HUES6 (cell line): ENCODE measurements at regions not wholly inside any gene's neighbourhood (a gene's known extent, or its start where the extent isn't known, plus 50 kb on each side); places are given as distances from the start of the nearest gene placed in this dataset.
"Not testable (repeated sequence)": the region's sequence is repeated elsewhere in the genome, so short reads cannot be mapped to it uniquely, and the experiment has no call there.

Experiments
- H3K27ac ChIP-seq: 2 replicates; pipeline ENCODE4 v1.7.0; 2013; ENCODE audit warnings: low read depth, mild to moderate bottlenecking, low read length, inconsistent platforms
- H3K27me3 ChIP-seq: 2 replicates; pipeline ENCODE4 v1.6.1; 2013; ENCODE audit warnings: low read length; ENCODE audit not compliant: control insufficient read depth, insufficient read depth
- H3K36me3 ChIP-seq: 2 replicates; pipeline ENCODE4 v1.6.1; 2013; ENCODE audit warnings: low read length; ENCODE audit not compliant: control insufficient read depth, insufficient read depth
- H3K4me1 ChIP-seq: 2 replicates; pipeline ENCODE4 v1.6.1; 2013; ENCODE audit warnings: low read length; ENCODE audit not compliant: control insufficient read depth, insufficient read depth
- H3K4me3 ChIP-seq: 2 replicates; pipeline ENCODE4 v1.5.1; 2013; ENCODE audit warnings: low read depth, low read length
- H3K9ac ChIP-seq: one replicate; pipeline ENCODE4 v1.6.1; 2013; ENCODE audit warnings: mild to moderate bottlenecking, low read length
- H3K9me3 ChIP-seq: 2 replicates; pipeline ENCODE4 v1.6.1; 2013; ENCODE audit warnings: low read depth, low read length; ENCODE audit not compliant: control insufficient read depth, insufficient read depth

DNA sequence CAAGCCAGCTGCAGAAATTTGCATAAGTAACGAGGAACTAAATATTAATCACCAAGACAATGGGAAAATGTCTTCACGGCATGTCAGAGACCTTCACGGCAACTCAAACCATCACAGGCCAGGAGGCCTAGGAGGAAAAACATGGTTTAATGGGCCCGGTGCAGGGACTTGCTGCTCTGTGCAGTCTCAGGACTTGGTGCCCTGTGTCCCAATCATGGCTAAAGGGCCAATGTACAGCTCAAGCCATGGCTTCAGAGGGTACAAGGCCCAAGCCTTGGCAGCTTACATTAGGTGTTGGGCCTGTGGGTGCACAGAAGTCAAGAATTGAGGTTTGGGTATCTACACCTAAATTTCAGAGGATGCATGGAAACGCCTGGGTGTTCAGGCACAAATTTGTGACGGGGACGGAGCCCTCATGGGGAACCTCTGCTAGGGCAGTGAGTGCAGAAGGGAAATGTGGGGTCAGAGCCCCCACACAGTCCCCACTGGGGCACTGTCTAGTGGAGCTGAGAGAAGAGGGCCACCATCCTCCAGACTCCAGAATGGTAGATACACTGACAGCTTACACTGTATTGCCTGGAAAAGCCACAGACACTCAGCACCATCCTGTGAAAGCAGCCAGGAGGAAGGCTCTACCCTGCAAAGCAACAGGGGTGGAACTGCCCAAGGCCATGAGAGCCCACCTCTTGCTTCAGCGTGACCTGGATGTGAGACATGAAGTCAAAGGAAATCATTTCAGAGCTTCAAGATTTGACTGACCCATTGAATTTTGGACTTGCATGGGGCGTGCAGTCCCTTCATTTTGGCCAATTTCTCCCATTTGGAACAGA, 5284.3 kb upstream of the TPTE start:
- not testable (repeated sequence) for H3K4me1 ChIP-seq, H3K4me3 ChIP-seq, H3K27me3 ChIP-seq, H3K27ac ChIP-seq, H3K9ac ChIP-seq, H3K36me3 ChIP-seq
- H3K9me3 ChIP-seq = peaks cover 66% of the 10 kb centered on the region

DNA sequence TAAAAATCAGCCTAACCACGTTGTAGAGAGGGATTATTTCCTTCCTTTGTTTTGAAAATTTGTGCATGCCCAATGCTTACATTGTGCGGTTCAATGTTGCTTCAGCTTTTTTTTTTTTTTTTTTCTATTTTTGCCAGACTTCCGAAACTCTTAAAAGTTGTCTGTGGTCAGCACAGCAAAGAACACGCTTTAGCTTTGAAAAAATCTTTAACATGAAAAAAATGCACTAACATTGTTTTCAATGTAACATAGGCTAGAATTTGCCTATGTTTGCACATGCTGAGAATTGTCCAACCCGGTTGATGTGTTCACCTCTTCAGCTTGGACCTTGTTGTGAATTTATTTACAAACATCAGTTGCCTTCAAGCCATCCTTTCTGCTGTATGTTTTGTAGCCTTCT, 5280.9 kb upstream of the TPTE start:
- not testable (repeated sequence) for H3K36me3 ChIP-seq, H3K27me3 ChIP-seq, H3K27ac ChIP-seq, H3K4me1 ChIP-seq, H3K4me3 ChIP-seq, H3K9ac ChIP-seq
- peaks cover 69% of the 10 kb centered on the region for H3K9me3 ChIP-seq

DNA sequence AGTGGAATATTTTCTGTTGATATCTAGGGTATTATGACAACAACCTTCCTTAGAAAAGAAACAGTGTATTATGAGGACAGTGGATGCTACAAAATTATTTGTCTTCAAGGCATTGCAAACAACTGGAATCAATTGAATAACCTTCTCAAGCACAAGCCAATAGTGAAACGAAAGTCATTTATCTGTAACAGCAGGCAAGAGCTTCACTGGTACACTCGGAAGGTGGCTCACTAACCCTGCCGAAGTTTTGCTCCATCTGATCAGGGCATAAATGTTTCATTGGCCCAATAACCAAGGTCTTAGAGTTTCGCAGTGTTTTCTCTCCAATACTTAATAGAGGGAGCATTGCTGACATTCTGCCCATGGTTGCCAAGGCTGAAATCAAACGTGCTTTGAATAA, 5278.7 kb upstream of the TPTE start:
- not testable (repeated sequence) for H3K36me3 ChIP-seq, H3K27me3 ChIP-seq, H3K4me3 ChIP-seq, H3K27ac ChIP-seq, H3K9ac ChIP-seq, H3K4me1 ChIP-seq
- H3K9me3 ChIP-seq = peaks cover 71% of the 10 kb centered on the region

DNA sequence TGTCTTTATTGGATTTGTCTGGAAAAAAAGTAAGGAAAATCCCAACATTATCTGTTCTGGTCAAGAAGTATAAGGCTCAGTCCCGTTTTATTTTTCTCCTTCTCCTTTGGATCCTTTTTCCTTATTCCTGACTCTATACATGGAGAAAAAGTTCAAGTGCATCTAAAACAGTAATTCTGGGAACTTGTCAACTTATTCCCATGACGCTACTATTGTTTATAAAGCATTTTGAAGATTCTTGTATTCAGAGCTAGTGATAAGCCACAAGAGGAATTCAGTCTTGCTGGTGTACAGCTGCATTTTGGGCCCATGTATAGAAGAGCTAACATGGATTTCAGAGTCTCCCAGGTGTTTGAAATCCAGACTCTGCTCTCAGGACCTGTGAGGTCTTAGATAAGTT, 5278.1 kb upstream of the TPTE start:
- H3K4me3 ChIP-seq, H3K27ac ChIP-seq, H3K27me3 ChIP-seq, H3K36me3 ChIP-seq, H3K4me1 ChIP-seq, H3K9ac ChIP-seq: not testable (repeated sequence)
- peaks cover 70% of the 10 kb centered on the region for H3K9me3 ChIP-seq

DNA sequence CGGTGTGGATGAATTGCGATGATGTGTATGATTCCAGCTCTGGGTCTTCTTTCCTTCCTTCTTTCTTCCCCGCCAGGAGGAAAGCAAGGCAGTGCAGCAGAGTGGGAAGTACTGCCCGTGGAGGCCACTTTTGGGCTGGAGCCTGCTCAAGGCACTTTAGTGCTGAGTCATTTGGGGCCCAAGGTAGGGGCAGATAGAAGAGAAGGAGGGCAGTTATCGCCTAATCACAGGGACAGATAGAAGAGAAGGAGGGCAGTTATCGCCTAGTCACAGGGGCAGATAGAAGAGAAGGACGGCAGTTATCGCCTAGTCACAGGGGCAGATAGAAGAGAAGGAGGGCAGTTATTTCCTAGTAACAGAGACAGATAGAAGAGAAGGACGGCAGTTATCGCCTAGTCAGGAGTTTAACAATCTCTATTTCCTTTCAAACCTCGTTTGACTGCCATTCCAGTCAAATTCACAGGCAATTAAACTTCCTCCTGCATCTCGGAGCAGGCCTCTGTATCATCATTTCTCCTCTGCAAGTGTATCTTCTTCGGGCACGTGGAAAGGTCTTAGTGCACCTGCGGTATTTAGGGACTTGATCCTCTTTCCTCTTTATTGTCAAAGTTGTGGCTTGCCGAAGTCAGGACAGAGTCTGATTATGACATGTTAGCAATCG, 5277.5 kb upstream of the TPTE start:
- H3K9ac ChIP-seq, H3K27me3 ChIP-seq, H3K4me3 ChIP-seq, H3K4me1 ChIP-seq, H3K27ac ChIP-seq, H3K36me3 ChIP-seq: not testable (repeated sequence)
- H3K9me3 ChIP-seq = peaks cover 73% of the 10 kb centered on the region; the same call in 1 of the 2 replicates

DNA sequence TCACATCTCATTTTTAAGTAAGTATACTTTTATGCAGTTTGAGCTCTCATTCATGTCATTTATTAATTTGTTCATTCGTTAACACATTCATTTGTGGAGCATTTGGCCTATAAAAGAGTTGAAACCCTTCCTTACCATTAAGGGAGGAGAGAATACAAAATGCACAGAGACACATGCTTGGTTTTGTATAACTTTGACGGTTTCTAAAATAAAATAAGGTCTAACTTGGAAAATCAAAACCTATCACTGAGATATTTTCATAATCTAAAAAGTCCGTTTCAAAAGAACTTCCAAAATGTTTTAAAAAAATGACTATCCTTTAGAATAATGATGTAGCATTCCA, 5277.0 kb upstream of the TPTE start:
- not testable (repeated sequence) for H3K9ac ChIP-seq, H3K36me3 ChIP-seq, H3K4me1 ChIP-seq, H3K27me3 ChIP-seq, H3K4me3 ChIP-seq, H3K27ac ChIP-seq
- H3K9me3 ChIP-seq = peaks cover 70% of the 10 kb centered on the region; the same call in 1 of the 2 replicates

DNA sequence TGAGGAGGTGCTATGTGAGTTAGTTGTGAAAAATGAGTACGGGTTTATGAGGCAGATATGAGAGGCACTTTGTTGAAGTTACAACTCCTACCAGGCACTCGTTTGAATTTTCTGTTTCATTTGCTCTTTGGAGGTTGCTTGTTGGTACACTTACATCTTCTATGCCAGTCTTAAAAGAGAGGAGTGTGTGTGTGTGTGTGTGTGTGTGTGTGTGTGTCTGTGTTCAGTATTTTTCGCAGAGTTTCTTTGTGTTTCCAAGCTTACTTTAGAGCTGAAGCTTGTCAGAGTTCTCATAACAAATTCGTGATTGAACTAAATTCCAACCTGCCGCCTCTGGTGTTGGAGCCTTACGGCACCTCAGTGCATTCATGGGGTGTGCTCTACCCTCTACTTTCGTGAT, 5276.4 kb upstream of the TPTE start:
- H3K9me3 ChIP-seq = peaks cover 64% of the 10 kb centered on the region; the same call in 1 of the 2 replicates
- not testable (repeated sequence) for H3K27ac ChIP-seq, H3K27me3 ChIP-seq, H3K9ac ChIP-seq, H3K4me3 ChIP-seq, H3K36me3 ChIP-seq, H3K4me1 ChIP-seq

DNA sequence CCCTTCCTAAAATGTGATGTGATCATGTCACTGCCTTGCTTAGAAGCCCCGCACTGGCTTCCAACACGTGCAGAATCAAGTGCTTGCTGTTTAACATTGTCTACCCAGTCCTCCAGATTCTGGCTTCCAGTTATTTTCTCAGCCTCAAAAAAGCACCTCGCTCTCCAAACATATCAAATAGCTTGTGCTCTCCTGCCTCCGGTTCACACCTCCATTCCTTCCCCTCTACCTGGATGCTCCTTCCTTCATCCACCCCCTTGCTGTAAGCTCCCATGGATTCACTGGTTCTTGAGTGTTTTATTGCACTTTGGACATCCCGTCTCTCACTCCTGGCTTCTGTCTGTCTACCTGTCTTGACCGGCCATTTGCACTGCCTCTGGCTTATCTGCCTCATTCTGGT, 5275.0 kb upstream of the TPTE start:
- not testable (repeated sequence) for H3K4me3 ChIP-seq, H3K27me3 ChIP-seq, H3K36me3 ChIP-seq, H3K4me1 ChIP-seq, H3K27ac ChIP-seq, H3K9ac ChIP-seq
- H3K9me3 ChIP-seq = peaks cover 61% of the 10 kb centered on the region; the same call in 1 of the 2 replicates

DNA sequence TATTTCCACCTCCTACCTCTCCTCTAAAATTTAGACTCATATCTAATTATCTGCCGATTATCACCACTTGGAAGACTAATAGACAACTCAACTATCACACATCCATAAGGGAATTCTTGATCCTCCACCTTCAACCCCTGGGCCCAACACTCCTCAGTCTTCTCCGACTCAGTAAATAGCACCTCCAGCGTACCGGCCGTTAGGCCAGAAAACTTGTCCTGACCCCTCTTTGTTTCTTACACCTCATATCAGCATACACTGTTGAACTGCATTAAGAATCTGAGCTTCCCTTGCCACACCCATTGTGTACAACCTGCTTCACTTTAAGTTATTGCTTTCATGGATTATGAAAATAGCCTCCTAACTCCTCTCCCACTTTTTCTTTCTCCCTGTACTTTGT, 5274.0 kb upstream of the TPTE start:
- H3K27me3 ChIP-seq, H3K4me1 ChIP-seq, H3K27ac ChIP-seq, H3K36me3 ChIP-seq, H3K9ac ChIP-seq, H3K4me3 ChIP-seq: not testable (repeated sequence)
- peaks cover 60% of the 10 kb centered on the region; the same call in 1 of the 2 replicates for H3K9me3 ChIP-seq

DNA sequence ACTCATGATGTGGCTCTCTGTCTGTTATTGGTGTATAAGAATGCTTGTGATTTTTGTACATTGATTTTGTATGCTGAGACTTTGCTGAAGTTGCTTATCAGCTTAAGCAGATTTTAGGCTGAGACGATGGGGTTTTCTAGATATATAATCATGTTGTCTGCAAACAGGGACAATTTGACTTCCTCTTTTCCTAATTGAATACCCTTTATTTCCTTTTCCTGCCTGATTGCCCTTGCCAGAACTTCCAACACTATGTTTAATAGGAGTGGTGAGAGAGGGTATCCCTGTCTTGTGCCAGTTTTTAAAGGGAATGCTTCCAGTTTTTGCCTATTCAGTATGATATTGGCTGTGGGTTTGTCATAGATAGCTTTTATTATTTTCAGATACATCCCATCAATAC, 5271.3 kb upstream of the TPTE start:
- H3K27ac ChIP-seq, H3K9ac ChIP-seq, H3K27me3 ChIP-seq, H3K36me3 ChIP-seq, H3K4me1 ChIP-seq, H3K4me3 ChIP-seq: not testable (repeated sequence)
- H3K9me3 ChIP-seq = peaks cover 39% of the 10 kb centered on the region; the same call in 1 of the 2 replicates

DNA sequence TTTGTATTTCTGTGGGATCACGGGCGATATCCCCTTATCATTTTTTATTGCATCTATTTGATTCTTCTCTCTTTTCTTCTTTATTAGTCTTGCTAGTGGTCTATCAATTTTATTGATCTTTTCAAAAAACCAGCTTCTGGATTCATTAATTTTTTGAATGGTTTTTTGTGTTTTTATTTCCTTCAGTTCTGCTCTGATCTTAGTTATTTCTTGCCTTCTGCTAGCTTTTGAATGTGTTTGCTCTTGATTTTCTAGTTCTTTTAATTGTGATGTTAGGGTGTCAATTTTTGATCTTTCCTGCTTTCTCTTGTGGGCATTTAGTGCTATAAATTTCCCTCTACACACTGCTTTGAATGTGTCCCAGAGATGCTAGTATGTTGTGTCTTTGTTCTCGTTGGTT, 5270.2 kb upstream of the TPTE start:
- not testable (repeated sequence) for H3K27ac ChIP-seq, H3K36me3 ChIP-seq, H3K27me3 ChIP-seq, H3K4me3 ChIP-seq, H3K4me1 ChIP-seq, H3K9ac ChIP-seq
- peaks cover 33% of the 10 kb centered on the region; the same call in 1 of the 2 replicates for H3K9me3 ChIP-seq
